GM12891 (cell line): ENCODE measurements at regions not wholly inside any gene's neighbourhood (a gene's known extent, or its start where the extent isn't known, plus 50 kb on each side); places are given as distances from the start of the nearest gene placed in this dataset.

Source experiments
- POLR2A ChIP-seq: IDR thresholded peaks from 2 replicates; pipeline ENCODE4 v1.6.1; 2011; ENCODE audit warnings: low read depth, low read length, control low read depth
- POLR2AphosphoS5 ChIP-seq: IDR thresholded peaks from 2 replicates; pipeline ENCODE4 v1.6.1; 2011; ENCODE audit warnings: low read depth, low read length, control low read depth
- TAF1 ChIP-seq: IDR thresholded peaks from 2 replicates; pipeline ENCODE4 v1.6.1; 2011; ENCODE audit warnings: low read depth, low read length, control low read depth

DNA sequence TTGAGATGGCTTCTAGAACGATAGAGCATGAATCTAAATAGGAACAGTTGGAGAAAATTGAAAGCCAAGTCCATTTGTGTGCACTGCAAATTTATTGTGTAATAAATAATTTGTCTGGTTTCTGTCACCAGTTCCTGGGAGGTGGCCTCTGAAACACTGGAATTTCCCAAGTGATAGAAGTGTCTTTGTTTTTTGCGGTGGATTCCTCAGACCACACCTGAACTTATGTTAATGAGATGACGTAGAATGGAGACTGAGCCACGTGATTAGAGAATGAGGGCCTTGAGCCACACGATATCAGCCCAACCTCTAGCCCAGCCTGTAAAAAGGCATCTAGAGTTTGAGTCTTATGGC is 105.1 kb downstream of the MSX2 start:
- TF ChIP-seq POLR2AphosphoS5 (no peak), POLR2A (no peak), TAF1 (no peak)
